Lower lobe of right lung (tissue), 2 donors: ENCODE measurements at regions not wholly inside any gene's neighbourhood (a gene's known extent, or its start where the extent isn't known, plus 50 kb on each side); places are given as distances from the start of the nearest gene placed in this dataset.

Source experiments
- ATAC-seq, 2 donors: fragments of 200-7000 bp; cut with Tn5 transposase; one replicate each; pipeline ENCODE4 v1.9.1; 2020 to 2022; ENCODE audit warnings: mild to moderate bottlenecking in 2 of 2, moderate library complexity in 2 of 2
- DNase-seq: peaks from one replicate; pipeline ENCODE4 v3.0.0-alpha.2; 2020
- H3K27ac ChIP-seq: fragments of 200-600 bp; one replicate; pipeline ENCODE4 v1.8.0; 2022
- H3K27me3 ChIP-seq: fragments of 200-600 bp; one replicate; pipeline ENCODE4 v1.8.0; 2022; ENCODE audit warnings: low read depth
- H3K36me3 ChIP-seq: fragments of 200-600 bp; one replicate; pipeline ENCODE4 v1.8.0; 2022; ENCODE audit warnings: mild to moderate bottlenecking
- H3K4me1 ChIP-seq: fragments of 200-600 bp; one replicate; pipeline ENCODE4 v1.8.0; 2022
- H3K4me3 ChIP-seq: fragments of 200-600 bp; one replicate; pipeline ENCODE4 v1.8.0; 2022; ENCODE audit warnings: mild to moderate bottlenecking
- H3K9me3 ChIP-seq: fragments of 200-600 bp; one replicate; pipeline ENCODE4 v1.8.0; 2022
- intact Hi-C: fragments of 100-400 bp; cut with DNase I; formaldehyde crosslinking; loops from one replicate; pipeline ENCODE4 v1.11.0; 2022
- TF ChIP-seq, protein P1 (sequence below): fragments of 200-600 bp; IDR thresholded peaks from one replicate; pipeline ENCODE4 v1.8.0; 2022; ENCODE audit warnings: antibody characterized with exemption, mild to moderate bottlenecking
- donor health status: DM: no; HTN: yes; CAD: no; lungs with severe emphysema.

DNA sequence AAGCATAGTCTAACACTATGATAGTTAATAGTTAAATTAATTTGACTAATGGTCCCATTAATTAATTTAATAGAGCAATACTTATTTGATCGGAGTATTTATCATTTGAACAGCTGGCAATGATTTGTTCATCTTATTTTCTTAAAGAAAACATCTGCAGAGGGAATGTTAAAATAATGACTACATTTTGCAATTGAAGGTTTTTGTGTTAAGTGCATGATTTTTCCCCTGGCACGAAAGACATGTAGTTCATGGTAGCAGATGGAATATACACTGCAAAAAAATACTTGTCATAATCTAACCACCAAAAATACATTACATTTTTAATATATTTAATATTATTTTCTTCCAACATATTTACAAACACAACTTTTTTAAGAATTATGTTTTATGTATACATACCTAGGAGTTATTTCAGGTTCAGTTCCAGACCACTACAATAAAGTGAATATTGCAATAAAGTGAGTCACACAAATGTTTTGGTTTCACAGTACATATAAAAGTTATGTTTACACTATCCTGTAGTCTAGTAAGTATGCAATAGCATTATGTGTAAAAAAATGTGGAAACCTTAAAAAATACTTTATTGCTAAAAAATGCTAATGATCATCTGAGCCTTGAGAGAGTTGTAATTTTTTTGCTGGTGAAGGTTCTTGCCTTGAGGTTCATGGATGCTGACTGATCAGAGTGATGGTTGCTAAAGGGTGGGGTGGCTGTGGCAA lies 292.6 kb upstream of the DAB2 start:
- TF ChIP-seq, protein P1, sequence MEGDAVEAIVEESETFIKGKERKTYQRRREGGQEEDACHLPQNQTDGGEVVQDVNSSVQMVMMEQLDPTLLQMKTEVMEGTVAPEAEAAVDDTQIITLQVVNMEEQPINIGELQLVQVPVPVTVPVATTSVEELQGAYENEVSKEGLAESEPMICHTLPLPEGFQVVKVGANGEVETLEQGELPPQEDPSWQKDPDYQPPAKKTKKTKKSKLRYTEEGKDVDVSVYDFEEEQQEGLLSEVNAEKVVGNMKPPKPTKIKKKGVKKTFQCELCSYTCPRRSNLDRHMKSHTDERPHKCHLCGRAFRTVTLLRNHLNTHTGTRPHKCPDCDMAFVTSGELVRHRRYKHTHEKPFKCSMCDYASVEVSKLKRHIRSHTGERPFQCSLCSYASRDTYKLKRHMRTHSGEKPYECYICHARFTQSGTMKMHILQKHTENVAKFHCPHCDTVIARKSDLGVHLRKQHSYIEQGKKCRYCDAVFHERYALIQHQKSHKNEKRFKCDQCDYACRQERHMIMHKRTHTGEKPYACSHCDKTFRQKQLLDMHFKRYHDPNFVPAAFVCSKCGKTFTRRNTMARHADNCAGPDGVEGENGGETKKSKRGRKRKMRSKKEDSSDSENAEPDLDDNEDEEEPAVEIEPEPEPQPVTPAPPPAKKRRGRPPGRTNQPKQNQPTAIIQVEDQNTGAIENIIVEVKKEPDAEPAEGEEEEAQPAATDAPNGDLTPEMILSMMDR = no peak
- H3K4me3 ChIP-seq = no peak overlapping the region
- H3K36me3 ChIP-seq = no peaks in the 10 kb centered on the region
- H3K9me3 ChIP-seq = no peaks in the 10 kb centered on the region
- no peaks in the 10 kb centered on the region for H3K4me1 ChIP-seq
- H3K27me3 ChIP-seq = no peaks in the 10 kb centered on the region
- no peak for ATAC-seq
- no peak for DNase-seq
- intact Hi-C loops = no loop called here
- H3K27ac ChIP-seq = no peak overlapping the region

DNA sequence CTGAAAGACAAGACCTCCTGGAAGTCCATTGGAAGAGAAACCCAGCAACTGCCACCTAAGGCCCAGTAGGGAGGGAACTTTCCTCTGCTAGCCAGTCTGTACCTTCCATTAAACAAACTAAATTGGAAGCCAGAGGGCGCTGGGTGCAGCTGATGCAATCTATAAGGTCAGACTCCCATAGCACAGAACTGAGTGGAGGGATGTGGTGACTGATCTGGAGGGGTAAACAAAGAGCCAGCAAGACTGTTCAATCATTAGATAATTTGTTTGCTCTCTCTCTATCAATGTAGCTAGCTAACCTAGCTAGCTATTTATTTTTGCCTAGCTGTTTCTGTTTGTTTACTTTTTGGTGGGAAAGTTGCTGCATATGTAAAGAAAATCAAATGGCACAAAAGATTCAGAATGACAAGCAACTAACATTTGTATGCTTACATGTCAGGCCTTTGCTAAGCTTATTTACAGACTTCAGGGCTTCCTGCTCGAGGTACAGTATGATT lies 291.8 kb upstream of the DAB2 start:
- H3K27me3 ChIP-seq = no peaks in the 10 kb centered on the region
- no peak overlapping the region for H3K27ac ChIP-seq
- H3K4me1 ChIP-seq = no peaks in the 10 kb centered on the region
- H3K36me3 ChIP-seq = no peaks in the 10 kb centered on the region
- no peak overlapping the region for H3K4me3 ChIP-seq
- DNase-seq (no peak), ATAC-seq (peak; percentile 59 to 64)
- intact Hi-C loops = no loop called here
- TF ChIP-seq, protein P1 = peak; percentile 25
- H3K9me3 ChIP-seq = no peaks in the 10 kb centered on the region

DNA sequence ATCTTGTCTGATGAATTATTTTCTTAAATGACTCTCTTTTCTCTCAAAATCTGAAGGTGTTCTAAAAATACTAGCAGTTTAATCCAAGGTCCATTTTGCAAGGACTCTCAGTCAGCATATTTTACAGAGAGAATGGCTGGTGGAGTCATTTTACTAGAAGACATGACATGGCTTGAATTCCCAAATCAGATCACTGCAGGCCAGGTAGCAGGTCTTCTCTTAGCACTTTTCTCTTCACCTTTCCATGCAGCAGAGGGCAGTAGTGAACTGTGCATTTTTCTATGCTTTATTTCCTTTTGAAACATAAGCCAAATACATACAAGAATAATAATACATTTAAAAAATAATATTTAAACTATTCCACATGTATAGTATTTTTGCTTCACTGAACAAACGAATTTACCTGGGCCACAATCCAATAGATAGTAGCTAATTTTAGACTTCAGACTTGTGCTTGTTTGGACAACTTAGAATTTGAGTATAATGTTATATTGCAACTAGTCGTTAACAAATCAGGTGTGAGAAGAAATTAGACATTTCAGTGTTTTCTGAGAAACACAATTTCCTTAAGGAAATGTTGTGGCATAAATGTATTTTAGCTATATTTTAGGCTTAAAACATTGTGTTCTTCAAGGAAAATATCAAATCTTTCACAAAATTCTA lies 289.4 kb upstream of the DAB2 start:
- TF ChIP-seq, protein P1 = peak; percentile 59
- DNase-seq (no peak), ATAC-seq (no peak)
- intact Hi-C loops = no loop called here
- Histone ChIP-seq H3K36me3 (no peaks in the 10 kb centered on the region), H3K27ac (no peak overlapping the region), H3K4me1 (no peaks in the 10 kb centered on the region), H3K4me3 (no peak overlapping the region), H3K27me3 (no peaks in the 10 kb centered on the region), H3K9me3 (no peaks in the 10 kb centered on the region)

DNA sequence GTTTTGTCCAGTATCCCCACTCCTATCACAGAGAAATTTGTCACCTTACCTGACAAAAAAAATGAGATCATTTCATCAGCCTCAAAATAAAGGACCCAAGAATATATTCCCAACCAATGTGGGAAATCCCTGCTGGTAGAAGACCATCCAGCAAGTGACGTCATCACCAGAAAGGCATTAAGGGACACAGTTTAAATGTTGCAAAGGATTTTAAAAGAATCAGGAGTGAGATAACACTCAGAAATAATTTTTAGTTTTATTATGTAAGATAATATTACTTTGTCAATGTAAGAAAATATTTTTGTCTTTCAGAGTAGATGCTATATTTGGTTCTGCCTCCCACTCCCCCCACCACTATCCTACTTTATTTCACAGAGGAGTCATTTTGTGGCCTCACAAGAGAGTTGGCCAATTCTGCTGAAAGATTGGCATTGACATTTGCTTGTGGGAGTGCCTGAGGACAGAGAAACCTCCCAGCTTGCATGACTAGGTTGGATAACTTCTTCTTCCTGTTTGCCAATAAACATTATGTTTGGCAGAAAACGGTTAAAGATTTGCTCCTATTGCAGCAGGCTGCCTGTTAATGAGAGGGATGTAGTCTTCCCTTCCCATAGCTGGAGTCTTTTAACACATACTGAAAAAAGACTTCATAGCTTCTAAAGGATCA lies 288.6 kb upstream of the DAB2 start:
- no peaks in the 10 kb centered on the region for H3K36me3 ChIP-seq
- H3K9me3 ChIP-seq = no peaks in the 10 kb centered on the region
- intact Hi-C loops = no loop called here
- no peaks in the 10 kb centered on the region for H3K27me3 ChIP-seq
- H3K4me3 ChIP-seq = no peak overlapping the region
- TF ChIP-seq, protein P1 = no peak
- DNase-seq (no peak), ATAC-seq (peak in 1 of 2 donors; percentile 39)
- H3K4me1 ChIP-seq = no peaks in the 10 kb centered on the region
- H3K27ac ChIP-seq = no peak overlapping the region

DNA sequence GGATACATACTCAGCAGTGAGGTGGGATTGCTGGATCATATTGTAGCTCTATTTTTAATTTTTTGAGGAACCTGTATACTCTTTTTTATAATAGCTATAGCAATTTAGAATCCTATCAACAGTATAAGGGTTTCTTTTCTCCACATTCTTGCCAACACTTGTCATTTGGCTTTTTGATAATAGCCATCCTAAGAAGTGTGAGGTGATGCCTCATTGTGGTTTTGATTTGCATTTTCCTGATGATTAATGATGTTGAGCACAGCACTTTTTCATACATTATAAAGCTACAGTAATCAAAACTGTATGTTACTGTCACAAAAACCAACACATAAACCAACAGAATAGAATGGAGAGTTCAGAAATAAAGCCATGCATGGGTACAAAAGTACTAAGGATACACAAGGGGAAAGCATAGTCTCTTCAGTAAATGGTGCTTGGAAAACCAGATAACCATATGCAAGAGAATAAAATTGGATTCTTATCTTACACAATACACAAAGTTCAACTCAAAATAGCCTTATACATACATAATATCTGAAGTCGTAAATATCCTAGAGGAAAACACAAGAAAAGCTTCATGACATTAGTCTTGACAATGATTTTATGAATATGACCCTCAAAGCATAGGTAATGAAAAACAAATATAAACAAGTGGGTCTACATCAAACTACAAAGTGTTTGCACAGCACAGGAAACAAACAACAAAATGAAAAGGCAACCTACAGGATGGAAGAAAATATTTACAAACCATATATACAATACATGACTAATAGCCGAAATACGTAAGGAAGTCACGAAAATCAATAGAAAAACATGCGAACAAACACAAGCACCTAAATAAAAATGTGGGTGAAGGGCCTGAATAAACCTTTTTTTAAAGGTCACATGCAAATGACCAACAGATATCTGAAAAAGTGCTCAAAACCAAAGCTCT lies 287.8 kb upstream of the DAB2 start:
- no peak for DNase-seq
- TF ChIP-seq, protein P1 = no peak
- intact Hi-C loops = no loop called here
- no peak overlapping the region for H3K27ac ChIP-seq
- H3K4me3 ChIP-seq = no peak overlapping the region
- H3K27me3 ChIP-seq = no peaks in the 10 kb centered on the region
- no peaks in the 10 kb centered on the region for H3K4me1 ChIP-seq
- no peaks in the 10 kb centered on the region for H3K9me3 ChIP-seq
- no peak for ATAC-seq
- H3K36me3 ChIP-seq = no peaks in the 10 kb centered on the region
